HCT116 (cell line): ENCODE measurements at regions not wholly inside any gene's neighbourhood (a gene's known extent, or its start where the extent isn't known, plus 50 kb on each side); places are given as distances from the start of the nearest gene placed in this dataset.

Experiments used
- ATAC-seq: fragments of 200-7000 bp; cut with Tn5 transposase; 2 replicates; pipeline ENCODE4 v1.9.1; 2020; ENCODE audit warnings: mild to moderate bottlenecking, moderate library complexity
- BruUV-seq: library from RNA; stranded (reverse); fragments of 400-500 nt; replicated peaks from 2 replicates; lab custom pipeline; 2021; lab: Mats Ljungman, UMichigan
- CTCF ChIA-PET: fragments of 300-600 bp; sonication (Branson Sonifier 250); formaldehyde crosslinking; loops from one replicate; lab custom pipeline; 2021; ENCODE audit warnings: antibody characterized with exemption; lab: Charles Lee
- POLR2A ChIA-PET: fragments of 300-600, 350-600 bp; sonication (Branson Sonifier 250); formaldehyde crosslinking; loops from one replicate; lab custom pipeline; 2021; ENCODE audit warnings: antibody characterized with exemption; lab: Charles Lee
- RAD21 ChIA-PET, 2 experiments: fragments of 300-600 bp; sonication (Branson Sonifier 250); formaldehyde crosslinking; loops; one replicate each; lab custom pipeline; 2023; ENCODE audit warnings: low total read pairs in 2 of 2; ENCODE audit not compliant: uncharacterized antibody in 2 of 2, unreplicated experiment in 2 of 2, low non-redundant PET in 1 of 2; lab: Charles Lee
- DNase-seq: peaks from one replicate; pipeline ENCODE4 v3.0.0-alpha.2; 2010; ENCODE audit warnings: low read depth, low spot score
- H2AFZ ChIP-seq: fragments of 200-600 bp; shearing (Covaris generic), sonication (generic); 2 replicates; pipeline ENCODE4 v1.6.1; 2017; ENCODE audit warnings: low read depth, mixed run types, mixed read lengths, antibody characterized with exemption, low read length; ENCODE audit not compliant: poor library complexity, severe bottlenecking
- H3K27ac ChIP-seq: 2 replicates; pipeline ENCODE4 v1.5.1; 2012; ENCODE audit warnings: low read depth, low read length
- H3K27me3 ChIP-seq: fragments of 200-600 bp; sonication (generic); 2 replicates; pipeline ENCODE4 v1.6.1; 2016; ENCODE audit warnings: mixed run types, low read length, mixed read lengths; ENCODE audit not compliant: insufficient read depth
- H3K36me3 ChIP-seq, 2 experiments: fragments of 200-500 bp in 1 of 2; fragments of 200-600 bp in 1 of 2; sonication (Bioruptor generic) in 1 of 2; sonication (generic) in 1 of 2; 2 replicates each; pipeline versions ENCODE4 v1.5.1 to v1.6.1; 2014 to 2016; ENCODE audit warnings: low read length in 2 of 2, inconsistent platforms in 1 of 2, mixed read lengths in 1 of 2, mixed run types in 1 of 2; ENCODE audit not compliant: insufficient read depth in 2 of 2, control insufficient read depth in 1 of 2
- H3K4me1 ChIP-seq, 2 experiments: fragments of 200-600 bp in 1 of 2; sonication (generic) in 1 of 2; 2 replicates each; pipeline versions ENCODE4 v1.5.1 to v1.6.1; 2012 to 2017; ENCODE audit warnings: low read length in 2 of 2, inconsistent platforms in 1 of 2, mild to moderate bottlenecking in 1 of 2, mixed read lengths in 1 of 2, mixed run types in 1 of 2, moderate library complexity in 1 of 2; ENCODE audit not compliant: insufficient read depth in 2 of 2, control insufficient read depth in 1 of 2
- H3K4me2 ChIP-seq: fragments of 200-600 bp; sonication (generic); 2 replicates; pipeline ENCODE4 v1.6.1; 2017; ENCODE audit warnings: mixed run types, low read length, mixed read lengths
- H3K4me3 ChIP-seq, 2 experiments: fragments of 200-600 bp in 1 of 2; sonication (generic) in 1 of 2; replicated peaks in 1 of 2; 2 replicates each; pipeline ENCODE4 v1.5.1; 2011 to 2016; ENCODE audit warnings: low read length in 2 of 2, control low read depth in 1 of 2, low read depth in 1 of 2, mild to moderate bottlenecking in 1 of 2, mixed read lengths in 1 of 2, mixed run types in 1 of 2
- H3K79me2 ChIP-seq: fragments of 200-600 bp; sonication (generic); 2 replicates; pipeline ENCODE4 v1.6.1; 2017; ENCODE audit warnings: mild to moderate bottlenecking, mixed run types, low read length, moderate library complexity, mixed read lengths; ENCODE audit not compliant: insufficient read depth
- H3K9ac ChIP-seq: fragments of 200-600 bp; sonication (generic); 2 replicates; pipeline ENCODE4 v1.6.1; 2016; ENCODE audit warnings: low read length, mixed read lengths
- H3K9me2 ChIP-seq: fragments of 200-600 bp; sonication (generic), shearing (Covaris generic); 2 replicates; pipeline ENCODE4 v1.6.1; 2017; ENCODE audit warnings: mixed run types, mild to moderate bottlenecking, moderate library complexity; ENCODE audit not compliant: insufficient read depth
- H3K9me3 ChIP-seq, 2 experiments: fragments of 200-500 bp in 1 of 2; fragments of 200-600 bp in 1 of 2; sonication (Bioruptor generic) in 1 of 2; sonication (generic) in 1 of 2; 2 replicates each; pipeline ENCODE4 v1.6.1; 2014 to 2017; ENCODE audit warnings: low read length in 2 of 2, mixed read lengths in 2 of 2, inconsistent platforms in 1 of 2, low read depth in 1 of 2, mild to moderate bottlenecking in 1 of 2, mixed run types in 1 of 2, moderate library complexity in 1 of 2; ENCODE audit not compliant: control insufficient read depth in 1 of 2, insufficient read depth in 1 of 2
- H4K20me1 ChIP-seq: fragments of 200-600 bp; sonication (generic), shearing (Covaris generic); 2 replicates; pipeline ENCODE4 v1.6.1; 2017; ENCODE audit warnings: mixed run types, mild to moderate bottlenecking, moderate library complexity; ENCODE audit not compliant: insufficient read depth
- CBX3 ChIP-seq: IDR thresholded peaks from 2 replicates; pipeline ENCODE4 v1.6.1; 2012; ENCODE audit warnings: low read depth
- CEBPB ChIP-seq: IDR thresholded peaks from 2 replicates; pipeline ENCODE4 v1.6.1; 2012; ENCODE audit warnings: low read depth
- ELF1 ChIP-seq: IDR thresholded peaks from 2 replicates; pipeline ENCODE4 v1.6.1; 2012; ENCODE audit warnings: low read depth, borderline replicate concordance
- EZH2 ChIP-seq: fragments of 200-600 bp; sonication (generic); IDR thresholded peaks from 2 replicates; pipeline ENCODE4 v1.6.1; 2017; ENCODE audit warnings: antibody characterized with exemption, mixed run types
- FOSL1 ChIP-seq: IDR thresholded peaks from 2 replicates; pipeline ENCODE4 v1.6.1; 2012; ENCODE audit warnings: low read depth
- POLR2AphosphoS5 ChIP-seq: IDR thresholded peaks from 2 replicates; pipeline ENCODE4 v1.6.1; 2011; ENCODE audit warnings: mild to moderate bottlenecking, low read depth, low read length, moderate library complexity
- RAD21 ChIP-seq: IDR thresholded peaks from 2 replicates; pipeline ENCODE4 v1.6.1; 2012; ENCODE audit warnings: low read depth, mild to moderate bottlenecking
- REST ChIP-seq: IDR thresholded peaks from 2 replicates; pipeline ENCODE4 v1.6.1; 2012; ENCODE audit warnings: low read depth
- SIN3A ChIP-seq: IDR thresholded peaks from 2 replicates; pipeline ENCODE4 v1.6.1; 2012; ENCODE audit warnings: low read depth
- SP1 ChIP-seq: IDR thresholded peaks from 2 replicates; pipeline ENCODE4 v1.6.1; 2012; ENCODE audit warnings: low read depth
- SRF ChIP-seq: IDR thresholded peaks from 2 replicates; pipeline ENCODE4 v1.6.1; 2012; ENCODE audit warnings: low read depth
- TCF7L2 ChIP-seq: IDR thresholded peaks from 2 replicates; pipeline ENCODE4 v1.7.0; 2011; ENCODE audit warnings: borderline replicate concordance, inconsistent platforms; ENCODE audit not compliant: insufficient read depth, insufficient read length; ENCODE audit errors: extremely low read depth
- YY1 ChIP-seq: IDR thresholded peaks from 2 replicates; pipeline ENCODE4 v1.6.1; 2011; ENCODE audit warnings: low read length, low read depth, moderate library complexity, mild to moderate bottlenecking; ENCODE audit not compliant: insufficient replicate concordance; ENCODE audit errors: extremely low read depth
- ZFX ChIP-seq: fragments of 450-650 bp; IDR thresholded peaks from 2 replicates; pipeline ENCODE4 v1.6.1; 2017
- ZNF274 ChIP-seq: fragments of 200-500 bp; sonication (Bioruptor generic); IDR thresholded peaks from 2 replicates; pipeline ENCODE4 v1.6.1; 2014; ENCODE audit warnings: mild to moderate bottlenecking, low read depth, low read length, inconsistent platforms
- intact Hi-C: fragments of 100-400 bp; cut with micrococcal nuclease; formaldehyde crosslinking; loops from 2 replicates; pipeline ENCODE4 v1.10.0; 2022
- TF ChIP-seq, protein P1 (sequence below), 3 experiments: fragments of 200-600 bp in 1 of 3; sonication (generic) in 1 of 3; IDR thresholded peaks in 2 of 3; conservative IDR thresholded peaks in 1 of 3; 2 replicates each; pipeline ENCODE4 v1.5.1; 2012 to 2017; ENCODE audit warnings: low read depth in 2 of 3, low read length in 2 of 3, antibody characterized with exemption in 1 of 3, borderline replicate concordance in 1 of 3, control low read depth in 1 of 3, mild to moderate bottlenecking in 1 of 3, mixed read lengths in 1 of 3, mixed run types in 1 of 3, moderate library complexity in 1 of 3; ENCODE audit not compliant: insufficient read depth in 1 of 3

- ATAC-seq = no peak
- intact Hi-C loops = no loop called here
- H3K4me3 ChIP-seq = no peak overlapping the region
- H3K27me3 ChIP-seq = no peaks in the 10 kb centered on the region
- no peaks in the 10 kb centered on the region for H3K79me2 ChIP-seq
- ChIA-PET RAD21 (no interaction called here), CTCF (no interaction called here), POLR2A (no interaction called here)
- H3K9me3 ChIP-seq = no peaks in the 10 kb centered on the region
- H3K4me1 ChIP-seq = no peaks in the 10 kb centered on the region
- DNase-seq = no peak
- no peak overlapping the region for H3K9ac ChIP-seq
- BruUV-seq = no TSS peak
- H3K27ac ChIP-seq = no peak overlapping the region
- H4K20me1 ChIP-seq = no peaks in the 10 kb centered on the region
- H3K36me3 ChIP-seq = no peaks in the 10 kb centered on the region
- TF ChIP-seq, protein P1, sequence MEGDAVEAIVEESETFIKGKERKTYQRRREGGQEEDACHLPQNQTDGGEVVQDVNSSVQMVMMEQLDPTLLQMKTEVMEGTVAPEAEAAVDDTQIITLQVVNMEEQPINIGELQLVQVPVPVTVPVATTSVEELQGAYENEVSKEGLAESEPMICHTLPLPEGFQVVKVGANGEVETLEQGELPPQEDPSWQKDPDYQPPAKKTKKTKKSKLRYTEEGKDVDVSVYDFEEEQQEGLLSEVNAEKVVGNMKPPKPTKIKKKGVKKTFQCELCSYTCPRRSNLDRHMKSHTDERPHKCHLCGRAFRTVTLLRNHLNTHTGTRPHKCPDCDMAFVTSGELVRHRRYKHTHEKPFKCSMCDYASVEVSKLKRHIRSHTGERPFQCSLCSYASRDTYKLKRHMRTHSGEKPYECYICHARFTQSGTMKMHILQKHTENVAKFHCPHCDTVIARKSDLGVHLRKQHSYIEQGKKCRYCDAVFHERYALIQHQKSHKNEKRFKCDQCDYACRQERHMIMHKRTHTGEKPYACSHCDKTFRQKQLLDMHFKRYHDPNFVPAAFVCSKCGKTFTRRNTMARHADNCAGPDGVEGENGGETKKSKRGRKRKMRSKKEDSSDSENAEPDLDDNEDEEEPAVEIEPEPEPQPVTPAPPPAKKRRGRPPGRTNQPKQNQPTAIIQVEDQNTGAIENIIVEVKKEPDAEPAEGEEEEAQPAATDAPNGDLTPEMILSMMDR (IDR thresholded peaks at IDR 0.05 in 2 of 3, conservative IDR thresholded peaks at IDR 0.05 in 1 of 3; ENCODE audit: borderline replicate concordance in 1 of 3, insufficient read depth in 1 of 3, low read depth in 2 of 3, low read length in 2 of 3) = no peak
- no peak for TF ChIP-seq POLR2AphosphoS5
- TF ChIP-seq REST = no peak
- no peak for TF ChIP-seq EZH2
- TF ChIP-seq CEBPB = no peak
- no peak for TF ChIP-seq ZFX
- no peak for TF ChIP-seq RAD21
- TF ChIP-seq SP1 = no peak
- no peak for TF ChIP-seq FOSL1
- TF ChIP-seq SIN3A = no peak
- no peak for TF ChIP-seq TCF7L2
- no peak for TF ChIP-seq ELF1
- no peak for TF ChIP-seq CBX3
- TF ChIP-seq ZNF274 = no peak
- no peak for TF ChIP-seq YY1
- no peak for TF ChIP-seq SRF
- H3K9me2 ChIP-seq = no peaks in the 10 kb centered on the region
- no peak overlapping the region for H2AFZ ChIP-seq
- H3K4me2 ChIP-seq = no peak overlapping the region
Observed at GRCh38 chr12:88683628-88684027, 103.4 kb upstream of the KITLG start.
